A549 (cell line): ENCODE measurements at regions not wholly inside any gene's neighbourhood (a gene's known extent, or its start where the extent isn't known, plus 50 kb on each side); places are given as distances from the start of the nearest gene placed in this dataset.

Experiments
- EHMT2 ChIP-seq: fragments of 200-600 bp; sonication (generic); IDR thresholded peaks from 2 replicates; pipeline ENCODE4 v1.6.1; 2016; ENCODE audit warnings: antibody characterized with exemption, low read depth, mild to moderate bottlenecking, moderate library complexity
- POLR2A ChIP-seq: IDR thresholded peaks from 2 replicates; pipeline ENCODE4 v1.6.1; 2012; ENCODE audit warnings: mild to moderate bottlenecking, low read length
- RARB ChIP-seq: fragments of 250-450 bp; sonication (Bioruptor Pico); IDR thresholded peaks from 2 replicates; pipeline ENCODE4 v1.8.0; 2021; ENCODE audit warnings: mild to moderate bottlenecking, moderate library complexity
- SREBF2 ChIP-seq: fragments of 450-650 bp; IDR thresholded peaks from 2 replicates; pipeline ENCODE4 v1.6.1; 2014; ENCODE audit warnings: mild to moderate bottlenecking, moderate library complexity
- TF ChIP-seq, protein P1 (sequence below): fragments of >200 bp; sonication (Bioruptor Twin); formaldehyde crosslinking; IDR thresholded peaks from 3 replicates; pipeline ENCODE4 v1.5.1; 2016

DNA sequence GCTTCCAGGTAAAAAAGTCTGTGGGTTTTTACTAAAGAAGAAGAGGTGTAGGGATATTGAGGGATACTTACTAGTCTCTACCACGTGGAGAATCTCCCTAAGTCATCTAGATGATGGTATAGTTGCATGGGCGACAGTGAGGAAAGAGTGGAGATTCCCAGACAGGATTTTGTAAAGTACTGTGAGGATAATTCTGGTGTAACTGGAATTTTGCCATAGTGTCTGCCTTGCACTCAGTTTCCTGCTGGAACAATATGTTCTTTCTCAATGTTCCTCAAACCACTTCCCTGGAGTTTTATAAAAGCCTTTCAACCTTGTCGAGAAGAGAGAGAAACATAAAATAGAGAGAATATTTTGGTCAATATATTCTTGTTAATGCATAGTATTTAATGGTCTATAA lies 95.1 kb upstream of the WLS start:
- TF ChIP-seq, protein P1, sequence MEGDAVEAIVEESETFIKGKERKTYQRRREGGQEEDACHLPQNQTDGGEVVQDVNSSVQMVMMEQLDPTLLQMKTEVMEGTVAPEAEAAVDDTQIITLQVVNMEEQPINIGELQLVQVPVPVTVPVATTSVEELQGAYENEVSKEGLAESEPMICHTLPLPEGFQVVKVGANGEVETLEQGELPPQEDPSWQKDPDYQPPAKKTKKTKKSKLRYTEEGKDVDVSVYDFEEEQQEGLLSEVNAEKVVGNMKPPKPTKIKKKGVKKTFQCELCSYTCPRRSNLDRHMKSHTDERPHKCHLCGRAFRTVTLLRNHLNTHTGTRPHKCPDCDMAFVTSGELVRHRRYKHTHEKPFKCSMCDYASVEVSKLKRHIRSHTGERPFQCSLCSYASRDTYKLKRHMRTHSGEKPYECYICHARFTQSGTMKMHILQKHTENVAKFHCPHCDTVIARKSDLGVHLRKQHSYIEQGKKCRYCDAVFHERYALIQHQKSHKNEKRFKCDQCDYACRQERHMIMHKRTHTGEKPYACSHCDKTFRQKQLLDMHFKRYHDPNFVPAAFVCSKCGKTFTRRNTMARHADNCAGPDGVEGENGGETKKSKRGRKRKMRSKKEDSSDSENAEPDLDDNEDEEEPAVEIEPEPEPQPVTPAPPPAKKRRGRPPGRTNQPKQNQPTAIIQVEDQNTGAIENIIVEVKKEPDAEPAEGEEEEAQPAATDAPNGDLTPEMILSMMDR, result no peak
- TF ChIP-seq RARB (CRISPR knock-in tag) (no peak), POLR2A (no peak), SREBF2 (no peak), EHMT2 (no peak)
